CD14-positive monocyte (primary cell): ENCODE measurements at regions not wholly inside any gene's neighbourhood (a gene's known extent, or its start where the extent isn't known, plus 50 kb on each side); places are given as distances from the start of the nearest gene placed in this dataset.
A peak's percentile ranks its signal among the peaks of the same experiment; 100 is the strongest.

Source experiments
- DNase-seq, 3 donors: peaks; one replicate each; pipeline ENCODE4 v3.0.0-alpha.2; 2011 to 2022
- H2AFZ ChIP-seq: 2 replicates; pipeline ENCODE4 v1.6.0; 2012; ENCODE audit warnings: mild to moderate bottlenecking, low read depth, low read length, inconsistent platforms; ENCODE audit not compliant: insufficient read depth, poor library complexity, severe bottlenecking
- H3K27ac ChIP-seq, 2 donors: 1 replicate in 1 of 2; 2 replicates in 1 of 2; pipeline ENCODE4 v1.5.1; 2012 to 2013; ENCODE audit warnings: low read length in 2 of 2, control low read depth in 1 of 2, inconsistent platforms in 1 of 2, low read depth in 1 of 2, mild to moderate bottlenecking in 1 of 2
- H3K27me3 ChIP-seq, 2 donors: one replicate each; pipeline versions ENCODE4 v1.6.0 to v1.6.1; 2011 to 2013; ENCODE audit warnings: low read length in 2 of 2; ENCODE audit not compliant: control insufficient read depth in 2 of 2, insufficient read depth in 2 of 2
- H3K36me3 ChIP-seq, 2 donors: replicated peaks in 1 of 2; 1 replicate in 1 of 2; 2 replicates in 1 of 2; pipeline versions ENCODE4 v1.5.1 to v1.6.1; 2012 to 2013; ENCODE audit warnings: low read length in 2 of 2, control low read depth in 1 of 2, inconsistent platforms in 1 of 2, mild to moderate bottlenecking in 1 of 2; ENCODE audit not compliant: insufficient read depth in 2 of 2, control insufficient read depth in 1 of 2
- H3K4me1 ChIP-seq, 2 donors: 1 replicate in 1 of 2; 2 replicates in 1 of 2; pipeline versions ENCODE4 v1.5.1 to v1.6.1; 2012 to 2013; ENCODE audit warnings: low read length in 2 of 2, control low read depth in 1 of 2, inconsistent platforms in 1 of 2, mild to moderate bottlenecking in 1 of 2, moderate library complexity in 1 of 2; ENCODE audit not compliant: insufficient read depth in 2 of 2, control insufficient read depth in 1 of 2
- H3K4me2 ChIP-seq: replicated peaks from 2 replicates; pipeline ENCODE3; 2012; ENCODE audit warnings: low read length, moderate library complexity, mild to moderate bottlenecking; ENCODE audit not compliant: poor library complexity, severe bottlenecking; ENCODE audit errors: extremely low read depth
- H3K4me3 ChIP-seq, 3 experiments: fragments of 200-600 bp in 1 of 3; sonication (generic) in 1 of 3; replicated peaks in 1 of 3; 1 replicate in 2 of 3; 2 replicates in 1 of 3; pipeline ENCODE4 v1.5.1; 2011 to 2013; ENCODE audit warnings: low read length in 3 of 3, mild to moderate bottlenecking in 3 of 3, control low read depth in 2 of 3, low read depth in 2 of 3, inconsistent platforms in 1 of 3, moderate library complexity in 1 of 3
- H3K79me2 ChIP-seq: 2 replicates; pipeline ENCODE4 v1.6.0; 2012; ENCODE audit warnings: mild to moderate bottlenecking, control low read depth, inconsistent platforms, low read length, moderate library complexity; ENCODE audit not compliant: insufficient read depth
- H3K9ac ChIP-seq: 2 replicates; pipeline ENCODE4 v1.6.0; 2017; ENCODE audit warnings: low read length, mild to moderate bottlenecking; ENCODE audit not compliant: insufficient read depth, poor library complexity, severe bottlenecking
- H3K9me3 ChIP-seq, 2 donors: replicated peaks in 1 of 2; 1 replicate in 1 of 2; 2 replicates in 1 of 2; pipeline versions ENCODE4 v1.5.1 to v1.6.1; 2012 to 2013; ENCODE audit warnings: low read length in 2 of 2, control low read depth in 1 of 2; ENCODE audit not compliant: control insufficient read depth in 1 of 2, insufficient read depth in 1 of 2
- H4K20me1 ChIP-seq: 2 replicates; pipeline ENCODE4 v1.6.0; 2012; ENCODE audit warnings: mild to moderate bottlenecking, low read length, control low read depth, moderate library complexity; ENCODE audit not compliant: insufficient read depth
- H3K27ac Mint-ChIP-seq, 7 donors: one replicate each; pipeline ENCODE4 v1.8.0; 2020; ENCODE audit warnings: mild to moderate bottlenecking in 7 of 7, mixed read lengths in 7 of 7, moderate library complexity in 6 of 7, inconsistent platforms in 2 of 7
- H3K27me3 Mint-ChIP-seq, 3 donors: one replicate each; pipeline ENCODE4 v1.8.0; 2021 to 2022; ENCODE audit warnings: low read depth in 3 of 3, mild to moderate bottlenecking in 3 of 3, mixed read lengths in 3 of 3, moderate library complexity in 3 of 3, inconsistent platforms in 1 of 3
- H3K36me3 Mint-ChIP-seq, 2 donors: one replicate each; pipeline ENCODE4 v1.8.0; 2020; ENCODE audit warnings: mixed read lengths in 2 of 2, inconsistent platforms in 1 of 2, mild to moderate bottlenecking in 1 of 2
- H3K4me1 Mint-ChIP-seq: one replicate; pipeline ENCODE4 v1.8.0; 2020; ENCODE audit warnings: mild to moderate bottlenecking, mixed read lengths
- H3K4me3 Mint-ChIP-seq, 2 donors: one replicate each; pipeline ENCODE4 v1.8.0; 2020; ENCODE audit warnings: mild to moderate bottlenecking in 2 of 2, mixed read lengths in 2 of 2, moderate library complexity in 1 of 2
- H3K9me3 Mint-ChIP-seq, 7 donors: one replicate each; pipeline ENCODE4 v1.8.0; 2020 to 2022; ENCODE audit warnings: mixed read lengths in 7 of 7, mild to moderate bottlenecking in 6 of 7, moderate library complexity in 6 of 7, inconsistent platforms in 2 of 7
- WGBS: methylation state at CpG from one replicate; pipeline ENCODE4 v1.1.5; 2013; ENCODE audit warnings: missing lambda C conversion rate; ENCODE audit not compliant: insufficient coverage; 5-methylcytosine and 5-hydroxymethylcytosine counted together
- intact Hi-C, 2 donors: fragments of 100-400 bp; cut with micrococcal nuclease; formaldehyde crosslinking; loops; one replicate each; pipeline versions ENCODE4 v1.15.0 to v1.15.1; 2023
- TF ChIP-seq, protein P1 (sequence below): fragments of 200-600 bp; IDR thresholded peaks from one replicate; pipeline ENCODE4 v1.8.0; 2022; ENCODE audit warnings: antibody characterized with exemption, mild to moderate bottlenecking

DNA sequence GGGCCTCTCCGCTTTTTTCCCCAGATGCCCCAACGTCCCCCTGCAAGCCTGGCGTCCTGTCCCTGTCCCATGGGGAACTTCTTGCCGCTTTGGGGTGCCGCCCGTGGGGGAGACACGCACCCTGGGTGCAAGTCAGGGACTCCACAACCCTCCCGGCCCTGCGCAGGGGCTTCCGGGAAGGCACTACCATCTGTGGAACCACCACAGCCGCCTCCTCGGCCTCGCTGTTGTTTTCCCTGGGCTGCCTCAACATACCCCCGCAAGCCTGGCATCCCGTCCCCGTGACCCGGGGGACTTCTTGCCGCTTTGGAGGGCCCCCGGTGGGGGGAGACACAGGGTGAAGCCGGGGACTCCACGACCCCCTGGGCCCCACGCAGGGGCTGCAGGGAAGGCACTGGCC is 238.4 kb downstream of the TUBA3C start:
- Mint-ChIP-seq H3K4me3 (no peak overlapping the region), H3K27me3 (no peaks in the 10 kb centered on the region), H3K4me1 (no peaks in the 10 kb centered on the region), H3K9me3 (peaks cover 2 to 19% (median 9%) of the 10 kb centered on the region in 7 donors), H3K36me3 (no peaks in the 10 kb centered on the region), H3K27ac (no peak overlapping the region)
- H3K4me2 ChIP-seq: no peak overlapping the region
- H3K36me3 ChIP-seq: no peaks in the 10 kb centered on the region
- no peaks in the 10 kb centered on the region for H4K20me1 ChIP-seq
- H2AFZ ChIP-seq: no peak overlapping the region
- no peak overlapping the region for H3K9ac ChIP-seq
- H3K4me3 ChIP-seq: no peak overlapping the region
- H3K79me2 ChIP-seq: no peaks in the 10 kb centered on the region
- no peaks in the 10 kb centered on the region for H3K4me1 ChIP-seq
- WGBS: 88% methylated on average over 20 of the region's 22 CpGs
- H3K27ac ChIP-seq: no peak overlapping the region
- H3K9me3 ChIP-seq: peaks cover 10 to 20% of the 10 kb centered on the region in 2 donors
- H3K27me3 ChIP-seq: no peaks in the 10 kb centered on the region
- TF ChIP-seq, protein P1, sequence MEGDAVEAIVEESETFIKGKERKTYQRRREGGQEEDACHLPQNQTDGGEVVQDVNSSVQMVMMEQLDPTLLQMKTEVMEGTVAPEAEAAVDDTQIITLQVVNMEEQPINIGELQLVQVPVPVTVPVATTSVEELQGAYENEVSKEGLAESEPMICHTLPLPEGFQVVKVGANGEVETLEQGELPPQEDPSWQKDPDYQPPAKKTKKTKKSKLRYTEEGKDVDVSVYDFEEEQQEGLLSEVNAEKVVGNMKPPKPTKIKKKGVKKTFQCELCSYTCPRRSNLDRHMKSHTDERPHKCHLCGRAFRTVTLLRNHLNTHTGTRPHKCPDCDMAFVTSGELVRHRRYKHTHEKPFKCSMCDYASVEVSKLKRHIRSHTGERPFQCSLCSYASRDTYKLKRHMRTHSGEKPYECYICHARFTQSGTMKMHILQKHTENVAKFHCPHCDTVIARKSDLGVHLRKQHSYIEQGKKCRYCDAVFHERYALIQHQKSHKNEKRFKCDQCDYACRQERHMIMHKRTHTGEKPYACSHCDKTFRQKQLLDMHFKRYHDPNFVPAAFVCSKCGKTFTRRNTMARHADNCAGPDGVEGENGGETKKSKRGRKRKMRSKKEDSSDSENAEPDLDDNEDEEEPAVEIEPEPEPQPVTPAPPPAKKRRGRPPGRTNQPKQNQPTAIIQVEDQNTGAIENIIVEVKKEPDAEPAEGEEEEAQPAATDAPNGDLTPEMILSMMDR: no peak
- no peak for DNase-seq
- intact Hi-C loops: no loop called here

DNA sequence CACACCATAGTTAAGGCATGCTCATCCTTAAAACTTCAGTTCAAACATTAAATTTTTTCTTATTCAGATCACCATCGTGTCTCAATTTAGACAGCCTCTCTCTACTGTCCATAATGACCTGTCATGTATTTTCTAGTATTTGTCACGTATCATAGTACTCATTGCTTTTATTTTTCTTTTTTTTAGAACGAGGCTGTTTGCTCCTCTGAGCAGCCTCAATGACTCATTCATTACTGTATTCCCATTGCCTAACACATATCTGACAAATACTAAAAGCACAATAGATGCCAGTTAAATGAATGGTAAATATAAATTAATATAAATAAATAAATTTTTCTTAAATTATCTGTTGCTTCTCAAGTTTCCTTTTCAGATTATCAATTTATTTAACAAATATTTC is 245.5 kb downstream of the TUBA3C start:
- Mint-ChIP-seq H3K27ac (peak overlapping the region in 1 of 7 donors; percentile 46), H3K4me3 (no peak overlapping the region), H3K4me1 (no peaks in the 10 kb centered on the region), H3K36me3 (no peaks in the 10 kb centered on the region), H3K27me3 (no peaks in the 10 kb centered on the region), H3K9me3 (peaks cover 0 to 5% (median 2%) of the 10 kb centered on the region in 7 donors)
- Histone ChIP-seq H3K9me3 (peaks cover 0 to 8% of the 10 kb centered on the region in 2 donors), H3K27ac (no peak overlapping the region), H4K20me1 (no peaks in the 10 kb centered on the region), H2AFZ (no peak overlapping the region), H3K36me3 (no peaks in the 10 kb centered on the region), H3K4me3 (no peak overlapping the region), H3K4me2 (no peak overlapping the region), H3K79me2 (no peaks in the 10 kb centered on the region), H3K27me3 (no peaks in the 10 kb centered on the region), H3K4me1 (no peaks in the 10 kb centered on the region), H3K9ac (no peak overlapping the region)
- DNase-seq: no peak
- TF ChIP-seq, protein P1: no peak
- WGBS: 67% methylated on average over 2 of the region's 3 CpGs
- intact Hi-C loops: no loop called here
